ENCODE measurements at regions not wholly inside any gene's neighbourhood (a gene's known extent, or its start where the extent isn't known, plus 50 kb on each side); places are given as distances from the start of the nearest gene placed in this dataset.

DNA sequence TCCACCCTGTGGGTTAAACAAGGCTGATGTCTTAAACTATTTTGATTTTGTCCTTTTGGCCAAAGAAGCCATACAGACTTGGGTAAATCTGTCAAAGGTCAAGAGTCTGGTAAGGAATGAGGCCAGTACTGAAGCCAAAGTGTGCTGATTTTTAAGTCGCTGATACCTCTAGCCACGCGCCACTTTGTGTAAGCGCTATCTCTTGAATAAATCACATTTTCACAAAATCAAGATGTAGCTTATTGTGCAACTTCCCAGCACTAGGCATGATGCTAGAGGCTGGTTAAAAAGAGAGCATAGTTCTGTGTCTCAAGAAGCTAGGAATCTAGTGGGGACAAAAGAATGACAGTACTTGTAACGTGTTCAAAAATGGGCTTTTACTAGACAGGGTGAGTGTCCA lies 510.6 kb upstream of the RAB6C start:
- H3K9me3 Mint-ChIP-seq, result peaks cover 0 to 13% (median 2%) of the 10 kb centered on the region in 7 donors

DNA sequence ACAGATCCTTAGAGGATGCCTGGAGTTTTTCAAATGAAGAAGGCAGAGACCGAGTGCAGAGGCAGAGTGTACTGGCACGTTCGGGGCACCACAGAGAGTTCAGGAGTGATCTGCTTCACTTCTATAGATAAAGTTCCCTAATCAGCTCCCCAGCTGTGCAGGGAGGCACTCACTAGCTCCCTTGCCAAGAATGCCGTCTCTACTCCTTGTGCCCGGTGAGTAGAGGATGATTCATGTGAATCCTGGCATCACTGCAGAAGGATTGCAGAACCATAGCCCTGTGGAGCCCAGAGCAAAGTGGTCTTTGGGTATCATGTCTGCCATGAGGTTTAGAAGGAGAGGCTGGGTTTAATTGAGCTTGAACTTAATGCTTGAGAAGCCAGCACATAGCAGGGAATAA lies 510.1 kb upstream of the RAB6C start:
- no peak for DNase-seq
- Mint-ChIP-seq H3K27me3 (peaks cover 6% of the 10 kb centered on the region), H3K36me3 (no peaks in the 10 kb centered on the region), H3K4me1 (no peaks in the 10 kb centered on the region), H3K27ac (no peak overlapping the region), H3K4me3 (no peak overlapping the region), H3K9me3 (peaks cover 0 to 13% (median 2%) of the 10 kb centered on the region in 7 donors)
- Histone ChIP-seq H3K4me1 (ENCODE audit: control insufficient read depth, insufficient read depth, low read length, poor library complexity, severe bottlenecking) (no peaks in the 10 kb centered on the region), H3K9me3 (ENCODE audit: control insufficient read depth in 2 of 2, low read length in 2 of 2) (no peaks in the 10 kb centered on the region), H3K36me3 (ENCODE audit: control insufficient read depth, insufficient read depth, low read length) (no peaks in the 10 kb centered on the region), H3K4me3 (ENCODE audit: low read depth, low read length) (no peak overlapping the region), H3K27me3 (ENCODE audit: control insufficient read depth, insufficient read depth, low read length) (no peaks in the 10 kb centered on the region), H3K27ac (ENCODE audit: insufficient read depth, low read length, poor library complexity, severe bottlenecking) (no peak overlapping the region)
- no peak for ATAC-seq (ENCODE audit: low read depth in 2 of 2)

More for the DNA sequence above, 510.6 kb upstream of the RAB6C start:
- Histone ChIP-seq H3K27ac (ENCODE audit: insufficient read depth, low read length, poor library complexity, severe bottlenecking) (no peak overlapping the region), H3K9me3 (ENCODE audit: control insufficient read depth in 2 of 2, low read length in 2 of 2) (no peaks in the 10 kb centered on the region), H3K4me1 (ENCODE audit: control insufficient read depth, insufficient read depth, low read length, poor library complexity, severe bottlenecking) (no peaks in the 10 kb centered on the region), H3K4me3 (ENCODE audit: low read depth, low read length) (no peak overlapping the region), H3K36me3 (ENCODE audit: control insufficient read depth, insufficient read depth, low read length) (no peaks in the 10 kb centered on the region), H3K27me3 (ENCODE audit: control insufficient read depth, insufficient read depth, low read length) (no peaks in the 10 kb centered on the region)
- no peak overlapping the region for H3K27ac Mint-ChIP-seq
- no peaks in the 10 kb centered on the region for H3K4me1 Mint-ChIP-seq
- peaks cover 6% of the 10 kb centered on the region for H3K27me3 Mint-ChIP-seq
- no peak for DNase-seq
- H3K36me3 Mint-ChIP-seq, result no peaks in the 10 kb centered on the region
- no peak overlapping the region for H3K4me3 Mint-ChIP-seq
- no peak for ATAC-seq (ENCODE audit: low read depth in 2 of 2)

DNA sequence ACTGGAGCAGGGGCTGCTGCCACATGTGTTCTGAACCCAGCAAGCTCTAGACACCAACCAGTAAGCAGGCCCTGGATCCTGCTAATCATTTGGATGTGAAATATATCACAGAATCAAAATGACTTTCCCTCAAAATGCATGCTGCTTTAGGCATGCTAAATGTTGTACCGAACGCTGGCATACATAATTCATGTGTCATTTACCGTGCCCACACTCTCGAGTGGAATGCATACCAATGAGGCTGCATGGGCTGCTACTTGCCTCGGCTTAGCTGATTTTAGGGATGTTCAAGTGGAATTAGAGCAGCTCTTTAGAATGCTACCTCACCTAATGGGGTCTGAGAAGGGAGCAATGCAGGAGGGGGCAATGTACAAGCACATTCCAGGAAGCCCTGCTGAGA lies 509.6 kb upstream of the RAB6C start:
- H3K36me3 Mint-ChIP-seq, result no peaks in the 10 kb centered on the region
- no peak overlapping the region for H3K4me3 Mint-ChIP-seq
- ATAC-seq (ENCODE audit: low read depth in 2 of 2), result no peak

DNA sequence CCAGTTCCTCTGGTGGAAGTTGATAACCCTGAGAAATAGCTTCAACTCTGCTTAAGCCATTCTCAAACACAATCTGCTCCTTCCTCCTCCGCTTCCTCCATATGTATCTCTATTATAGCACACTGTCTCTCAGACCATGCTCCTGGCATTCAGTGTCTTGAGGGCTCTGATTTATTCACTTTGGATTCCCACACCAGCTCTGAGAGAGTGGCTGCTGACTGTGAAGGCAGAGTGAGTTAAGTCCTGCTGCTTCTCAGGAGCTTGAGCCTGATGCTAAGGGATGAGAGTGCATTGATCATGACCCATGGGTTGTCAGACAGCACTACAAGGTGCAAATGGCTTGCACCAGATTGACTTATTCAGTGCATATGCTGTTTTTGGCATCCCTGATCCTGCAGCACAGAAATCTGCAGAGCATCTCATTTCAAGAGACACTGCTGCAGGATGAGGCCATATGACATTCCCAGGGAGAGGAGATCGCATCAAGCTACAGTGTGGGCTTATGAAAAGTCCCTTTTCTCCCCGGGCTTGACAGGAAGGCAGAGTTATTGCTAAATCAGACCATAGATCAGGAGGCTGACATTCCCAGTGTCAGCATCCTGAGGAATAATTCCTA lies 500.5 kb upstream of the RAB6C start:
- H3K4me3 ChIP-seq (ENCODE audit: low read depth, low read length), result no peak overlapping the region
- ATAC-seq (ENCODE audit: low read depth in 2 of 2) (no peak), DNase-seq (no peak)

More for the DNA sequence above, 509.6 kb upstream of the RAB6C start:
- Histone ChIP-seq H3K27me3 (ENCODE audit: control insufficient read depth, insufficient read depth, low read length) (no peaks in the 10 kb centered on the region), H3K4me3 (ENCODE audit: low read depth, low read length) (no peak overlapping the region), H3K36me3 (ENCODE audit: control insufficient read depth, insufficient read depth, low read length) (no peaks in the 10 kb centered on the region), H3K9me3 (ENCODE audit: control insufficient read depth in 2 of 2, low read length in 2 of 2) (no peaks in the 10 kb centered on the region), H3K27ac (ENCODE audit: insufficient read depth, low read length, poor library complexity, severe bottlenecking) (no peak overlapping the region), H3K4me1 (ENCODE audit: control insufficient read depth, insufficient read depth, low read length, poor library complexity, severe bottlenecking) (no peaks in the 10 kb centered on the region)
- no peak for DNase-seq
- Mint-ChIP-seq H3K27ac (no peak overlapping the region), H3K4me1 (no peaks in the 10 kb centered on the region), H3K9me3 (peaks cover 0 to 11% (median 2%) of the 10 kb centered on the region in 7 donors), H3K27me3 (peaks cover 6% of the 10 kb centered on the region)

DNA sequence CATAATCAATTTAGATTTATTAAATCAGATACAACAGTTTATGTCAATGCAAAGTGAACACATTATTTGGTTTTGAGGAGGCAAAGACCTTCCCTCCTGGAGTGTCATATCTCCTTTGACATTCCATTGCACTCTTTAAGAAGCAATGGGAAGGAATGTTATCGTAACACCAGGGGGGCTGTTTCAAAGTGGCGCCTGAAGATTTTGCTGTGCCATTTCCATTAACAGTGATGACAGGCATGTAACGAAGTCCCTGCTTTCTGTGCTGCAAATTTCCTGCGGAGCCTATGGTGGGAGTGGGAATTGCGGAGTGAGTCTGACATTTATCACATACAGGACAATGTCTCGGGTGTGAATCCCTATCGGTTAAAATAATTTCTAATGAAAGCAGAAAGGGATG lies 499.6 kb upstream of the RAB6C start:
- no peak for DNase-seq
- Mint-ChIP-seq H3K9me3 (no peaks in the 10 kb centered on the region), H3K4me1 (no peaks in the 10 kb centered on the region), H3K36me3 (no peaks in the 10 kb centered on the region), H3K4me3 (no peak overlapping the region), H3K27ac (no peak overlapping the region), H3K27me3 (no peaks in the 10 kb centered on the region)
- Histone ChIP-seq H3K9me3 (ENCODE audit: control insufficient read depth in 2 of 2, low read length in 2 of 2) (no peaks in the 10 kb centered on the region), H3K27ac (ENCODE audit: insufficient read depth, low read length, poor library complexity, severe bottlenecking) (no peak overlapping the region), H3K36me3 (ENCODE audit: control insufficient read depth, insufficient read depth, low read length) (no peaks in the 10 kb centered on the region), H3K4me3 (ENCODE audit: low read depth, low read length) (no peak overlapping the region), H3K27me3 (ENCODE audit: control insufficient read depth, insufficient read depth, low read length) (no peaks in the 10 kb centered on the region), H3K4me1 (ENCODE audit: control insufficient read depth, insufficient read depth, low read length, poor library complexity, severe bottlenecking) (no peaks in the 10 kb centered on the region)
- ATAC-seq (ENCODE audit: low read depth in 2 of 2), result no peak

More for the DNA sequence above, 500.5 kb upstream of the RAB6C start:
- H3K27me3 Mint-ChIP-seq, result no peaks in the 10 kb centered on the region
- Histone ChIP-seq H3K27ac (ENCODE audit: insufficient read depth, low read length, poor library complexity, severe bottlenecking) (no peak overlapping the region), H3K36me3 (ENCODE audit: control insufficient read depth, insufficient read depth, low read length) (no peaks in the 10 kb centered on the region), H3K27me3 (ENCODE audit: control insufficient read depth, insufficient read depth, low read length) (no peaks in the 10 kb centered on the region), H3K4me1 (ENCODE audit: control insufficient read depth, insufficient read depth, low read length, poor library complexity, severe bottlenecking) (no peaks in the 10 kb centered on the region), H3K9me3 (ENCODE audit: control insufficient read depth in 2 of 2, low read length in 2 of 2) (no peaks in the 10 kb centered on the region)
- no peaks in the 10 kb centered on the region for H3K36me3 Mint-ChIP-seq
- H3K27ac Mint-ChIP-seq, result no peak overlapping the region
- no peaks in the 10 kb centered on the region for H3K4me1 Mint-ChIP-seq
- H3K9me3 Mint-ChIP-seq, result no peaks in the 10 kb centered on the region
- H3K4me3 Mint-ChIP-seq, result no peak overlapping the region

DNA sequence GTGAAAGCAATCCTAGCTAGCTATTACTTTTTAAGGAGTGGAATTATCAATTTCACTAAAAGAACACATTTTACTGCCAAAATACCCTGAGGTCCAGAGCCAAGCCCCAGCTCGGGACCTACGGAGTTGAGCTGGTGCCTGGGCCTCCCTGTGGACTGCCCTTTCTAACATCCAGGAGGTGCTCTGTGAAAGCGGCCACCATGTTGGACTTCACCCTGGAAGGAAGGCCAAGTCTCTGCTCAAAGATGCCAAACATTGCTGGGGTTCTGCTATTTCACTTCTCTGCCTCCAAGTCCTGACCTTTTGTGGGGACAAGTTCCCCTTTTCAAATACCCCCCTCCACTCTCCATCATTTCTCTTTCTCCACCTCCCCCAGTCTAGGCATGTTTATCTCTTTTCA lies 498.7 kb upstream of the RAB6C start:
- Mint-ChIP-seq H3K4me3 (no peak overlapping the region), H3K36me3 (no peaks in the 10 kb centered on the region), H3K9me3 (no peaks in the 10 kb centered on the region), H3K27me3 (no peaks in the 10 kb centered on the region), H3K27ac (peak overlapping the region in 1 of 3 donors; percentile 41), H3K4me1 (no peaks in the 10 kb centered on the region)
- no peaks in the 10 kb centered on the region for H3K4me1 ChIP-seq (ENCODE audit: control insufficient read depth, insufficient read depth, low read length, poor library complexity, severe bottlenecking)
- ATAC-seq (ENCODE audit: low read depth in 2 of 2), result no peak
- no peaks in the 10 kb centered on the region for H3K27me3 ChIP-seq (ENCODE audit: control insufficient read depth, insufficient read depth, low read length)
- no peak overlapping the region for H3K27ac ChIP-seq (ENCODE audit: insufficient read depth, low read length, poor library complexity, severe bottlenecking)
- no peaks in the 10 kb centered on the region for H3K9me3 ChIP-seq (ENCODE audit: control insufficient read depth in 2 of 2, low read length in 2 of 2)
- no peak overlapping the region for H3K4me3 ChIP-seq (ENCODE audit: low read depth, low read length)
- no peak for DNase-seq
- no peaks in the 10 kb centered on the region for H3K36me3 ChIP-seq (ENCODE audit: control insufficient read depth, insufficient read depth, low read length)

DNA sequence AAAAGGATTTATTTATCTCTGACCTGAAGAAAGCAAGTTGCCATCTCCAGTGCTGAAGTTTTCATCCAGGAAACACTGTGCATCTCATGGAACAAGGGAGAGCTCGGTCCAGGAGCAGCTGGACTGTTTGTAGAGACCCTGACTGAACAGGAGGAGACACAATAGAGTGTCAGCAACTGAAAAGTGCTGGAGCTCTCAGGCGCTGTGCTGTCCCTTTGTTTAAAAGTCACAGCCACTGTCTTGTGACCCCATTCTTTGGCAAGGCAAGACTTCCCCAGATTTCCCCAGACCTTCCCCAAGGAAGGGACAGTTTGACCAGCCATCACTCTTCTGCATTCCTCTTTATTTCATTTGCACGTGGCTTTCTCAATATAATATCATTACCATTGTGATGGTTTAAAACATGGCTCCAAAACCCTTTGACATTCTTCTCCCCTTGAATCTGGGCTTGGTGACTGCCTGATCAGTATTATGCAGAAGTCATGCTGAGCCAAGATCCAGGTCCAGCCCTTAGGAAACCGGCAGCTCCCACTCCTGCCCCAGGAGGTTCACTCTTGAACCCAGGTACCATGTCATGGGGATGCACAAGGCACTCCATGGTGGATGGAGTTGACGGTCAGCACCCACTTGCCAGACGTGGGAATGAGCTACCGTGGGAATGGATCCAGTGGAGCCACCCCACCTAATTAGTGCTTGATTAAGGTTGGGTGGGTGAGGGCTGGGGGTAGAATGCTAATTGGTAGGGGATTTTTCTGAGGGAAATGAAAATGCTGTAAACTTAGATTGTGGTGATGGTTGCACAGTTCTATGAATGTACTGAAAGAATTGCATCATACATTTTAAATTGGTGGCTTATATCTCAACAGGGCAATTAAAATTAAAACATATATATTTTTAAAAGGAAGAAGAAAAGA lies 497.9 kb upstream of the RAB6C start:
- ATAC-seq (ENCODE audit: low read depth in 2 of 2), result no peak

More for the DNA sequence above, 497.9 kb upstream of the RAB6C start:
- Histone ChIP-seq H3K9me3 (ENCODE audit: control insufficient read depth in 2 of 2, low read length in 2 of 2) (no peaks in the 10 kb centered on the region), H3K36me3 (ENCODE audit: control insufficient read depth, insufficient read depth, low read length) (no peaks in the 10 kb centered on the region), H3K27ac (ENCODE audit: insufficient read depth, low read length, poor library complexity, severe bottlenecking) (no peak overlapping the region), H3K4me3 (ENCODE audit: low read depth, low read length) (no peak overlapping the region), H3K27me3 (ENCODE audit: control insufficient read depth, insufficient read depth, low read length) (no peaks in the 10 kb centered on the region), H3K4me1 (ENCODE audit: control insufficient read depth, insufficient read depth, low read length, poor library complexity, severe bottlenecking) (no peaks in the 10 kb centered on the region)
- no peak for DNase-seq
- H3K4me1 Mint-ChIP-seq, result no peaks in the 10 kb centered on the region
- no peaks in the 10 kb centered on the region for H3K27me3 Mint-ChIP-seq
- H3K4me3 Mint-ChIP-seq, result no peak overlapping the region
- H3K27ac Mint-ChIP-seq, result no peak overlapping the region
- H3K36me3 Mint-ChIP-seq, result no peaks in the 10 kb centered on the region
- H3K9me3 Mint-ChIP-seq, result peaks cover 0 to under 1% (median 0%) of the 10 kb centered on the region in 7 donors

All from CD4-positive, CD25-positive, alpha-beta regulatory T cell (primary cell).